ENCODE measurements at regions not wholly inside any gene's neighbourhood (a gene's known extent, or its start where the extent isn't known, plus 50 kb on each side); places are given as distances from the start of the nearest gene placed in this dataset.

DNA sequence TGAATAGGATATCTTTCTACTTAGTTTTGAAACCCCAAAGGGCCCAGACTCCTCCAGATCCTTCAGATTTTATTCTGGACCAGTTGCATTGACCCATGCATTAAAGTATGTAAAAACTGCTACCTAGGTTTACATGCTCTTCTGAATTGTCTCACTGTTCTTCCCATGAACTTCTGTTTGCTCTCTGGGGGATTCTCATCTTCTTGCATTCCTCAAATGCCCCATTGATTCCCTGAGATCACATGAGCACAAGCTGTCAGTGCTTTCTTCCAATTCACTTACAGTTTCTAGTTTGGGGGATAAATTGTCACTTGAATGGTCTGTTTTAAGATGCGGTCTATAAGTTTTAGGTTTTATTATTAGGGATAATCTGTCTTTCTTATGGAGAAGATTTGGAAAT, 188.9 kb upstream of the KIF2B start:
- H3K4me1 ChIP-seq (ENCODE audit: control insufficient read depth, extremely low read depth, insufficient read depth, low read length), result peaks cover 11% of the 10 kb centered on the region
- no peaks in the 10 kb centered on the region for H3K9me3 ChIP-seq (ENCODE audit: control insufficient read depth, low read depth, low read length)
- no peaks in the 10 kb centered on the region for H3K27me3 ChIP-seq (ENCODE audit: control insufficient read depth, extremely low read depth, insufficient read depth, low read length)
- no peaks in the 10 kb centered on the region for H3K79me2 ChIP-seq (ENCODE audit: control insufficient read depth, insufficient read depth, low read length)
- no peak overlapping the region for H3K27ac ChIP-seq (ENCODE audit: control insufficient read depth, insufficient read depth, low read length)
- no peak overlapping the region for H3K4me3 ChIP-seq (ENCODE audit: control insufficient read depth in 2 of 3, extremely low read depth in 1 of 3, insufficient read depth in 2 of 3, low read depth in 1 of 3, low read length in 3 of 3)
- no peaks in the 10 kb centered on the region for H3K36me3 ChIP-seq (ENCODE audit: control insufficient read depth in 2 of 2, extremely low read depth in 1 of 2, insufficient read depth in 2 of 2, low read length in 2 of 2)
- H4K20me1 ChIP-seq (ENCODE audit: control insufficient read depth, extremely low read depth, insufficient read depth, low read length), result no peaks in the 10 kb centered on the region
- H3K9me1 ChIP-seq (ENCODE audit: control insufficient read depth, extremely low read depth, insufficient read depth, low read length), result no peaks in the 10 kb centered on the region
- no peak for FAIRE-seq
- dilution Hi-C loops (cut with MboI; ENCODE audit: extremely low pct_ligation_motif_present, low sequenced_read_pairs), result no loop called here
- no peak overlapping the region for H3K9ac ChIP-seq (ENCODE audit: control insufficient read depth, extremely low read depth, insufficient read depth, low read length)
- H3K4me2 ChIP-seq (ENCODE audit: control insufficient read depth, extremely low read depth, insufficient read depth, low read depth, low read length), result no peak overlapping the region
- TF ChIP-seq, protein P1, sequence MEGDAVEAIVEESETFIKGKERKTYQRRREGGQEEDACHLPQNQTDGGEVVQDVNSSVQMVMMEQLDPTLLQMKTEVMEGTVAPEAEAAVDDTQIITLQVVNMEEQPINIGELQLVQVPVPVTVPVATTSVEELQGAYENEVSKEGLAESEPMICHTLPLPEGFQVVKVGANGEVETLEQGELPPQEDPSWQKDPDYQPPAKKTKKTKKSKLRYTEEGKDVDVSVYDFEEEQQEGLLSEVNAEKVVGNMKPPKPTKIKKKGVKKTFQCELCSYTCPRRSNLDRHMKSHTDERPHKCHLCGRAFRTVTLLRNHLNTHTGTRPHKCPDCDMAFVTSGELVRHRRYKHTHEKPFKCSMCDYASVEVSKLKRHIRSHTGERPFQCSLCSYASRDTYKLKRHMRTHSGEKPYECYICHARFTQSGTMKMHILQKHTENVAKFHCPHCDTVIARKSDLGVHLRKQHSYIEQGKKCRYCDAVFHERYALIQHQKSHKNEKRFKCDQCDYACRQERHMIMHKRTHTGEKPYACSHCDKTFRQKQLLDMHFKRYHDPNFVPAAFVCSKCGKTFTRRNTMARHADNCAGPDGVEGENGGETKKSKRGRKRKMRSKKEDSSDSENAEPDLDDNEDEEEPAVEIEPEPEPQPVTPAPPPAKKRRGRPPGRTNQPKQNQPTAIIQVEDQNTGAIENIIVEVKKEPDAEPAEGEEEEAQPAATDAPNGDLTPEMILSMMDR (optimal IDR thresholded peaks at IDR 0.05 in 1 of 3, IDR thresholded peaks at IDR 0.05 in 1 of 3, conservative IDR thresholded peaks at IDR 0.05 in 1 of 3; ENCODE audit: extremely low read depth in 1 of 3, insufficient read depth in 2 of 3, low read length in 3 of 3), result no peak
- no peak for TF ChIP-seq EZH2 (IDR thresholded peaks at IDR 0.05; ENCODE audit: low read length)
- no peak for DNase-seq (ENCODE audit: low read depth, low spot score)
- H2AFZ ChIP-seq (ENCODE audit: control insufficient read depth, low read length), result no peak overlapping the region

DNA sequence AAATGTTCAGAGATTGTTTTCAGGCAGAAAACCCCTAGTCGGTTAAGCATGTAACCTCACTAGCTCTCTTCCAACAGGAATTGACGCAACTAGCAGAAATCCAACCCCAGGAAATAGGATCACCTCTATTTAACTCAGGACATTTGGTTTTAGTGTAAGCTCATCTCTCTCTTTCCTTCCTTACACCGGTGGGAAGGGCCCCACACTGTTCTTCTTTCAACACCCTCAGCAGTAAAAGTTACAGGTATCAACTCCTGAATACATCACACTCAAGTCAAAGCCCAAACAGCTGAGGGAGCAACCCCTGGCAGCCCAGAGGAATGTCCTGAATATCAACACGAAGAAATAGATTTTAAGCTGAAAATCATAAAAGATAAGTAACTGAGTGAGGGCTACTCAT, 191.2 kb upstream of the KIF2B start:
- Histone ChIP-seq H3K4me3 (ENCODE audit: control insufficient read depth in 2 of 3, extremely low read depth in 1 of 3, insufficient read depth in 2 of 3, low read depth in 1 of 3, low read length in 3 of 3) (no peak overlapping the region), H4K20me1 (ENCODE audit: control insufficient read depth, extremely low read depth, insufficient read depth, low read length) (no peaks in the 10 kb centered on the region), H3K36me3 (ENCODE audit: control insufficient read depth in 2 of 2, extremely low read depth in 1 of 2, insufficient read depth in 2 of 2, low read length in 2 of 2) (no peaks in the 10 kb centered on the region), H3K27me3 (ENCODE audit: control insufficient read depth, extremely low read depth, insufficient read depth, low read length) (no peaks in the 10 kb centered on the region), H3K9me3 (ENCODE audit: control insufficient read depth, low read depth, low read length) (no peaks in the 10 kb centered on the region), H2AFZ (ENCODE audit: control insufficient read depth, low read length) (peak overlapping the region; percentile 24), H3K4me2 (ENCODE audit: control insufficient read depth, extremely low read depth, insufficient read depth, low read depth, low read length) (no peak overlapping the region), H3K27ac (ENCODE audit: control insufficient read depth, insufficient read depth, low read length) (no peak overlapping the region), H3K79me2 (ENCODE audit: control insufficient read depth, insufficient read depth, low read length) (no peaks in the 10 kb centered on the region), H3K9ac (ENCODE audit: control insufficient read depth, extremely low read depth, insufficient read depth, low read length) (no peak overlapping the region), H3K4me1 (ENCODE audit: control insufficient read depth, extremely low read depth, insufficient read depth, low read length) (peaks cover 29% of the 10 kb centered on the region), H3K9me1 (ENCODE audit: control insufficient read depth, extremely low read depth, insufficient read depth, low read length) (no peaks in the 10 kb centered on the region)
- TF ChIP-seq, protein P1 (optimal IDR thresholded peaks at IDR 0.05 in 1 of 3, IDR thresholded peaks at IDR 0.05 in 1 of 3, conservative IDR thresholded peaks at IDR 0.05 in 1 of 3; ENCODE audit: extremely low read depth in 1 of 3, insufficient read depth in 2 of 3, low read length in 3 of 3), result no peak
- TF ChIP-seq EZH2 (IDR thresholded peaks at IDR 0.05; ENCODE audit: low read length), result no peak
- FAIRE-seq, result no peak
- no peak for DNase-seq (ENCODE audit: low read depth, low spot score)
- dilution Hi-C loops (cut with MboI; ENCODE audit: extremely low pct_ligation_motif_present, low sequenced_read_pairs), result no loop called here
